Lower leg skin (tissue), 3 donors: ENCODE measurements at regions not wholly inside any gene's neighbourhood (a gene's known extent, or its start where the extent isn't known, plus 50 kb on each side); places are given as distances from the start of the nearest gene placed in this dataset.

Experiments used
- POLR2A ChIP-seq, 2 donors: fragments of 450-650 bp; IDR thresholded peaks; one replicate each; pipeline ENCODE4 v1.6.1; 2016 to 2017; ENCODE audit warnings: antibody characterized with exemption in 2 of 2, mild to moderate bottlenecking in 1 of 2, moderate library complexity in 1 of 2
- TF ChIP-seq, protein P1 (sequence below), 3 donors: fragments of 450-650 bp; IDR thresholded peaks; one replicate each; pipeline ENCODE4 v1.5.1; 2016; ENCODE audit warnings: antibody characterized with exemption in 3 of 3, mild to moderate bottlenecking in 3 of 3, moderate library complexity in 2 of 3

DNA sequence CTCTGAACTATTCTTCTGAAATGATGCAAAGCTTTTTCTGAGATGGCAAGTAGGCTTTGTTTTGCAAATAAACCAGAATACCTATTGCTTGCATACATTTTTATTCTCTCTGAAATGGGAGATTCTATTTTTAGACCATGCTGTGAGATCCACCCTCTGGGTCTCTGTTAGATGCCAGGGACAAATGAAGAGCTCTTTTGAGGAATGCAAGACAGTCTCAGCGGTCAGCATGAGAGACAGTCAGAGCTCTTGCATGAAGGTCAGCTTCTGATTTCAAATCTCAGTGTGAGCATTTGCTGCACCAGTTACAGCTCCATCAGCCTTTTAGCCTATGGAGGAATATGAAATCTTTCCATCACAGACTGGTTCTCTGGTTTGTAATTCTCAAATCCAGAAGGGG is 429.9 kb upstream of the KLF6 start:
- TF ChIP-seq, protein P1, sequence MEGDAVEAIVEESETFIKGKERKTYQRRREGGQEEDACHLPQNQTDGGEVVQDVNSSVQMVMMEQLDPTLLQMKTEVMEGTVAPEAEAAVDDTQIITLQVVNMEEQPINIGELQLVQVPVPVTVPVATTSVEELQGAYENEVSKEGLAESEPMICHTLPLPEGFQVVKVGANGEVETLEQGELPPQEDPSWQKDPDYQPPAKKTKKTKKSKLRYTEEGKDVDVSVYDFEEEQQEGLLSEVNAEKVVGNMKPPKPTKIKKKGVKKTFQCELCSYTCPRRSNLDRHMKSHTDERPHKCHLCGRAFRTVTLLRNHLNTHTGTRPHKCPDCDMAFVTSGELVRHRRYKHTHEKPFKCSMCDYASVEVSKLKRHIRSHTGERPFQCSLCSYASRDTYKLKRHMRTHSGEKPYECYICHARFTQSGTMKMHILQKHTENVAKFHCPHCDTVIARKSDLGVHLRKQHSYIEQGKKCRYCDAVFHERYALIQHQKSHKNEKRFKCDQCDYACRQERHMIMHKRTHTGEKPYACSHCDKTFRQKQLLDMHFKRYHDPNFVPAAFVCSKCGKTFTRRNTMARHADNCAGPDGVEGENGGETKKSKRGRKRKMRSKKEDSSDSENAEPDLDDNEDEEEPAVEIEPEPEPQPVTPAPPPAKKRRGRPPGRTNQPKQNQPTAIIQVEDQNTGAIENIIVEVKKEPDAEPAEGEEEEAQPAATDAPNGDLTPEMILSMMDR (IDR thresholded peaks at IDR 0.05): no peak
- no peak for TF ChIP-seq POLR2A (IDR thresholded peaks at IDR 0.05)
